Mucosa of descending colon (tissue), 3 donors: ENCODE measurements at regions not wholly inside any gene's neighbourhood (a gene's known extent, or its start where the extent isn't known, plus 50 kb on each side); places are given as distances from the start of the nearest gene placed in this dataset.
A peak's percentile ranks its signal among the peaks of the same experiment; 100 is the strongest.

Experiments used
- ATAC-seq: fragments of 200-7000 bp; cut with Tn5 transposase; one replicate; pipeline ENCODE4 v1.9.1; 2020; ENCODE audit warnings: mild to moderate bottlenecking, moderate library complexity
- DNase-seq, 3 donors: peaks; one replicate each; pipeline ENCODE4 v3.0.0-alpha.2; 2020
- H3K36me3 ChIP-seq: fragments of 200-600 bp; one replicate; pipeline ENCODE4 v1.8.0; 2021; ENCODE audit warnings: low read depth, mild to moderate bottlenecking
- H3K4me1 ChIP-seq: fragments of 200-600 bp; one replicate; pipeline ENCODE4 v1.8.0; 2021; ENCODE audit warnings: low read depth, mild to moderate bottlenecking
- H3K4me3 ChIP-seq: fragments of 200-600 bp; one replicate; pipeline ENCODE4 v1.8.0; 2021; ENCODE audit warnings: mild to moderate bottlenecking
- H3K9me3 ChIP-seq: fragments of 200-600 bp; one replicate; pipeline ENCODE4 v1.8.0; 2021; ENCODE audit warnings: mild to moderate bottlenecking
- intact Hi-C, 2 donors: fragments of 100-400 bp; cut with DNase I in 1 of 2; cut with micrococcal nuclease in 1 of 2; formaldehyde crosslinking; loops; one replicate each; pipeline versions ENCODE4 v1.11.0 to v1.11.1; 2022; cut with DNase I, micrococcal nuclease
- TF ChIP-seq, protein P1 (sequence below): fragments of 200-600 bp; IDR thresholded peaks from one replicate; pipeline ENCODE4 v1.8.0; 2022; ENCODE audit warnings: antibody characterized with exemption, mild to moderate bottlenecking
- donor health status: DM: no; HTN: no; CAD: no; lungs with moderate emphysema.
- donor health status: DM: no; HTN: no; CAD: no.
- donor health status: DM: no; HTN: yes; CAD: no.

DNA sequence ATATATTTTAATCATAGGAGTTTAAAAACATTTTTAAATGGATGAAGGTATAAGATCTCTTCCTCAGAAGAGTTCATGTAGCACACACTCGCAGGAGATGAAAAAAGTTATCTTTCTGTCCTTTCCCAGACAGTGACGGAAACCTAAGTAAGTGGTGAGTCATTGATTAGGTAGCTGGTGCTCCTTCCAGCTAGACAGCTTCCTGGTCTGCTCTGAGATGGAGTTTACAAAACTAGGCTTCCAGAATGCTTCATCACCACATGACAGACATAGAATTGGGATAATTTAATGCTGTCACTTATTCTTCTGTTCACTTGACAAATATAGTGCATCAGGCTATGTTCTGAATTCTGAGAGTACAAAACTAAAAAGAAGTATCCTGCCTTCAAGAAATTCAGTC lies 2393.0 kb upstream of the C9orf72 start:
- Histone ChIP-seq H3K36me3 (no peaks in the 10 kb centered on the region), H3K4me1 (no peaks in the 10 kb centered on the region), H3K9me3 (no peaks in the 10 kb centered on the region), H3K4me3 (no peak overlapping the region)
- ATAC-seq (no peak), DNase-seq (no peak)
- intact Hi-C loops = no loop called here
- TF ChIP-seq, protein P1, sequence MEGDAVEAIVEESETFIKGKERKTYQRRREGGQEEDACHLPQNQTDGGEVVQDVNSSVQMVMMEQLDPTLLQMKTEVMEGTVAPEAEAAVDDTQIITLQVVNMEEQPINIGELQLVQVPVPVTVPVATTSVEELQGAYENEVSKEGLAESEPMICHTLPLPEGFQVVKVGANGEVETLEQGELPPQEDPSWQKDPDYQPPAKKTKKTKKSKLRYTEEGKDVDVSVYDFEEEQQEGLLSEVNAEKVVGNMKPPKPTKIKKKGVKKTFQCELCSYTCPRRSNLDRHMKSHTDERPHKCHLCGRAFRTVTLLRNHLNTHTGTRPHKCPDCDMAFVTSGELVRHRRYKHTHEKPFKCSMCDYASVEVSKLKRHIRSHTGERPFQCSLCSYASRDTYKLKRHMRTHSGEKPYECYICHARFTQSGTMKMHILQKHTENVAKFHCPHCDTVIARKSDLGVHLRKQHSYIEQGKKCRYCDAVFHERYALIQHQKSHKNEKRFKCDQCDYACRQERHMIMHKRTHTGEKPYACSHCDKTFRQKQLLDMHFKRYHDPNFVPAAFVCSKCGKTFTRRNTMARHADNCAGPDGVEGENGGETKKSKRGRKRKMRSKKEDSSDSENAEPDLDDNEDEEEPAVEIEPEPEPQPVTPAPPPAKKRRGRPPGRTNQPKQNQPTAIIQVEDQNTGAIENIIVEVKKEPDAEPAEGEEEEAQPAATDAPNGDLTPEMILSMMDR = no peak

DNA sequence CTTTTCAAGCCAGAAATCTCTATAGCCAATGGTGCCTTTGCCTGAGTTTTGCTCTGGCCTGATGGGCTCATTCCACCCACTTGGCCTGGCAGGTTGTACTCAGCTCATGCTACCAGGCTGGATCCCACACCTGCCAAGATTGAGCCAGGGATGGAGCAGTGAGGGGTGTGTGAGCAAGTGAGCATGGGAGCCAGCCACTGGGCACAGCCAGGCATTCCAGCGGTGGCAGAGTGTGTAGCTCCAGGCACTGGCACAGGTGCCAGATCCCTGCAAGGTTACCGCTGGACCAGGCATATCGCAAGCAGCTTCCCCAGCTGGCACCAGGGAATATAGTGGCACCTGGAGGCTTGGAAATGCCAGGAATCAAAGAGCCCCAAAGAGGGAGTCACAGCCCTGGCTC lies 2395.6 kb upstream of the C9orf72 start:
- TF ChIP-seq, protein P1 = no peak
- no peak overlapping the region for H3K4me3 ChIP-seq
- DNase-seq (peak in 1 of 3 donors; percentile 27), ATAC-seq (no peak)
- H3K36me3 ChIP-seq = no peaks in the 10 kb centered on the region
- no peaks in the 10 kb centered on the region for H3K9me3 ChIP-seq
- intact Hi-C loops = no loop called here
- no peaks in the 10 kb centered on the region for H3K4me1 ChIP-seq

DNA sequence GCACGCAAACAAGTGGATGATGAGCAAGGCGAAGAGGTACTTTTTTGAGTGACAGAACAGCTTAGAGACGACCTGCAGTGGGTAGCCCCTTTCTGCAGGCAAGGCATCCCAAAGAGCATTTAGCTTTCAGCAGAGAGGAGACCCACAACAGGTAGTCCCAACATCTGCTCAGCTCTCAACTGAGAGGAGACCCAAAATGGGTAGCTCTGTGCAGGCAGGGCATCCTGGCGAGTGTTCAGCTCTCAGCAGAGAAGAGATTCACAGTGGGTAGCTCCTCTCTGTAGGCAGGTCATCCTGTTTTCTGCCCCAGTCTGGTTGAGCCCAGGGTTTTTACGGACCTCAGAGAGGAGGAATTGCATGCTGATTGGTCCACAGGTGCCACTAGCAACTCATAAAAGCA lies 2396.1 kb upstream of the C9orf72 start:
- no peaks in the 10 kb centered on the region for H3K36me3 ChIP-seq
- no peak for ATAC-seq
- H3K4me1 ChIP-seq = no peaks in the 10 kb centered on the region
- intact Hi-C loops = no loop called here
- no peak overlapping the region for H3K4me3 ChIP-seq
- DNase-seq = no peak
- TF ChIP-seq, protein P1 = no peak
- no peaks in the 10 kb centered on the region for H3K9me3 ChIP-seq

DNA sequence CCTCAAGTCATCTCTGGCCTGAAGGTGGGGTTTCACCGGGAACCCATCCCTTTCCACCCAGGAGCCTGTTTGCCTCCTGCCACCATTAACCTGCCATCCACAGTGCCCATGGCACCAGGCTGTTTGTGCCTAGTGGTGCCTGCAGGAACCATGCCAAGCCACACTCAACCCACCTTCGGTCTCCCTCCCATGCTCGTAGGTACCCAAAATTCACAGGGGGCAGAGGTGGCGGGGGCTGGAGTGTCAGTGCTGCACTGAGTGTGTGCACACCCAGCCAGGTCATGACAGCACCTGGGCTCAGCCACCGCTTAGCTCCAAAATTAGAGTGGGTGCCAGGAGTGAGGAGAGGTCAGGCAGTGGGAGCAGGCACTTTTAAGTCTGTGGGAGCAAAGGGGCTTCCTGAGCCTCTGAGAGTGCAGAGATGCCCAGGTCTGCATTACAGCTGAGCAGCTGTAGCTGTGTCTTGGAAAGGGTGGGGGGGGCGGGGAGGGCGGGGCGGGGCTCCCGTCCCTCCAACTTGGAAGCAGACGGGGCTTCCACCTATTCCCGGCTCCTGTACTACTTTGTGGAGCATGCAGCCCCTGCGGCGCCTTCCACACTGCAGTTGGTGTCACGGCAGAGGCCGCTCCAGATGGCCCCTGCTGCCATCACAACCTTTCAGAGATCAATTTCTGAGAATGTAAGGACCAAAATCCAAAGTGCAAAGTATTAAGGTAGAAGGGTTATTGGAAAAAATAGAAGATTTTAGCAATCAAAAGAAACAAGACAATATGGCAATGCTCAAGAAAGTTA lies 2396.8 kb upstream of the C9orf72 start:
- H3K36me3 ChIP-seq = no peaks in the 10 kb centered on the region
- no peak for ATAC-seq
- no peaks in the 10 kb centered on the region for H3K9me3 ChIP-seq
- peak in 1 of 3 donors; percentile 26 for DNase-seq
- intact Hi-C loops = no loop called here
- TF ChIP-seq, protein P1 = no peak
- no peak overlapping the region for H3K4me3 ChIP-seq
- H3K4me1 ChIP-seq = no peaks in the 10 kb centered on the region

DNA sequence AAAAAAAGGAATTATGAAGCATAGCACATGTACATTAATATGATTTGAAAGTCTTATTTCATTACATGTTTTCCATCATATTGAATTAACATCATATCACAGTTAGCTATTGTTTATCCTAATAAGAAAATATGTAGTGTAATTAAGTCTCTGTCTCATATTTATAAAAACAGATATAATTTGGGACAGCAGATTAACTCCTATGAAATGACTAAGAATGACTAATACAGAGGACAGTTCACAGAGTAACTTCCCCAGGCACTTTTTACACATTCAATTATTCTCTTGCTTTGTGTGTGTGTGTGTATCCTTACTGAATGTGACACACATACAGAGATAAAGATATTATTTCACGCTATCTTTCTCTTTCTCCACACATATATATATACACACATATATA lies 2400.9 kb upstream of the C9orf72 start:
- ATAC-seq = no peak
- DNase-seq = no peak
- Histone ChIP-seq H3K4me1 (no peaks in the 10 kb centered on the region), H3K36me3 (no peaks in the 10 kb centered on the region), H3K4me3 (no peak overlapping the region), H3K9me3 (no peaks in the 10 kb centered on the region)
- TF ChIP-seq, protein P1 = no peak
- intact Hi-C loops = no loop called here
